AG04450 (cell line): ENCODE measurements at regions not wholly inside any gene's neighbourhood (a gene's known extent, or its start where the extent isn't known, plus 50 kb on each side); places are given as distances from the start of the nearest gene placed in this dataset.

Experiments used
- CTCF ChIA-PET: fragments of 300-600, 350-600 bp; formaldehyde crosslinking; extraction: SDS; loops from one replicate; lab custom pipeline; 2022; ENCODE audit warnings: antibody characterized with exemption, inconsistent platforms; lab: Charles Lee
- POLR2A ChIA-PET: fragments of 350-600 bp; formaldehyde crosslinking; extraction: SDS; loops from one replicate; lab custom pipeline; 2021; ENCODE audit warnings: antibody characterized with exemption, inconsistent platforms; lab: Yijun Ruan, JAX
- DNase-seq: peaks from one replicate; pipeline ENCODE4 v3.0.0-alpha.2; 2011; ENCODE audit warnings: low read depth, low spot score
- H3K27ac ChIP-seq: one replicate; pipeline ENCODE4 v1.5.1; 2012; ENCODE audit warnings: low read depth, low read length, control low read depth
- H3K27me3 ChIP-seq: one replicate; pipeline ENCODE4 v1.6.0; 2012; ENCODE audit warnings: low read length; ENCODE audit not compliant: control insufficient read depth, insufficient read depth
- H3K4me3 ChIP-seq: 2 replicates; pipeline ENCODE4 v1.5.1; 2011; ENCODE audit warnings: mild to moderate bottlenecking, low read depth, low read length, control low read depth
- H3K9me3 ChIP-seq: 2 replicates; pipeline ENCODE4 v1.5.1; 2012; ENCODE audit warnings: low read length; ENCODE audit not compliant: control insufficient read depth, insufficient read depth
- TF ChIP-seq, protein P1 (sequence below): IDR thresholded peaks from 2 replicates; pipeline ENCODE4 v1.5.1; 2011; ENCODE audit warnings: low read depth, low read length, control low read depth, inconsistent platforms

DNA sequence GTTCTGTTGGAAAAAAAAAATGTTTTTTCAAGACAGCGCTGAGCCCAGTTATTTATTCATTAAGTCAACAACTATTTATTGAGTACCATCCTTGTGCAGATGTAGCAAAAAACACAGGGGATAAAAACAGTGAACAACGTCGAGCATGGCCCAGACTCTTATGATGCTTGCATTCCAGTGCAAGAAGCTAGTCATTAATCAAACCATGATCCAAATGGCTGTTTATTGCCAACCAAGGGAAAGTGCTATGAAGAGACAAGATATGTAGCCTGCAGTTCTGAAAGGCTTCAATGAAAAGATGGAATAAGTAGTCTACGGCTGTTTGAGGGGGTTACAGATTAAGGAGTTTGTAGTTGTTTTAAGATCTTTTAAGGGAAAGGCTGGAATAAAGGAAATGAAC, 262.3 kb downstream of the NEBL start:
- Histone ChIP-seq H3K4me3 (no peak overlapping the region), H3K27me3 (no peaks in the 10 kb centered on the region), H3K9me3 (no peaks in the 10 kb centered on the region), H3K27ac (no peak overlapping the region)
- POLR2A ChIA-PET, result no interaction called here
- CTCF ChIA-PET, result no interaction called here
- TF ChIP-seq, protein P1, sequence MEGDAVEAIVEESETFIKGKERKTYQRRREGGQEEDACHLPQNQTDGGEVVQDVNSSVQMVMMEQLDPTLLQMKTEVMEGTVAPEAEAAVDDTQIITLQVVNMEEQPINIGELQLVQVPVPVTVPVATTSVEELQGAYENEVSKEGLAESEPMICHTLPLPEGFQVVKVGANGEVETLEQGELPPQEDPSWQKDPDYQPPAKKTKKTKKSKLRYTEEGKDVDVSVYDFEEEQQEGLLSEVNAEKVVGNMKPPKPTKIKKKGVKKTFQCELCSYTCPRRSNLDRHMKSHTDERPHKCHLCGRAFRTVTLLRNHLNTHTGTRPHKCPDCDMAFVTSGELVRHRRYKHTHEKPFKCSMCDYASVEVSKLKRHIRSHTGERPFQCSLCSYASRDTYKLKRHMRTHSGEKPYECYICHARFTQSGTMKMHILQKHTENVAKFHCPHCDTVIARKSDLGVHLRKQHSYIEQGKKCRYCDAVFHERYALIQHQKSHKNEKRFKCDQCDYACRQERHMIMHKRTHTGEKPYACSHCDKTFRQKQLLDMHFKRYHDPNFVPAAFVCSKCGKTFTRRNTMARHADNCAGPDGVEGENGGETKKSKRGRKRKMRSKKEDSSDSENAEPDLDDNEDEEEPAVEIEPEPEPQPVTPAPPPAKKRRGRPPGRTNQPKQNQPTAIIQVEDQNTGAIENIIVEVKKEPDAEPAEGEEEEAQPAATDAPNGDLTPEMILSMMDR, result no peak
- no peak for DNase-seq

DNA sequence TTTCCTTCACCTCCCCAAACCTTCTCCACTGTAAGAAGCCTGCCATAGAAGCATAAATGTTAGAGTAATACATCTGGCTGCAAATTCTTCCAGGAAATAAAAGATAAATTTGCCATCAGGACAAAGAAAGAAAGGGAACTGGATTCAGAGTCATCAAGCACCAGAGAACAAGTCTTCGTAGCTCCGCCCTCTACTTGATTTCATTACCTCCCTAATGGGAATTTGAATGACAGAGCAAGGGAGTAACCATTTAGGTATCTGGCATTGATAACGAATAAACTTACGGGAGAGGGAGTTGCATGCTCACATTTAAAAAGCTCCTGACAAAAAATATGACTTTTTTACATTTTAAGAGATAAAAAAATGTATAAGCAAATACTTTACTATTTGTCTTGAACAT, 263.4 kb downstream of the NEBL start:
- ChIA-PET CTCF (interaction anchor here (0.6 kb wide), 1 partner anchor 218 kb away, joined by 5 read pairs; no protein-coding TSS in a partner anchor), POLR2A (no interaction called here)
- DNase-seq, result no peak
- Histone ChIP-seq H3K9me3 (no peaks in the 10 kb centered on the region), H3K27me3 (no peaks in the 10 kb centered on the region), H3K4me3 (no peak overlapping the region), H3K27ac (no peak overlapping the region)
- TF ChIP-seq, protein P1, result no peak

DNA sequence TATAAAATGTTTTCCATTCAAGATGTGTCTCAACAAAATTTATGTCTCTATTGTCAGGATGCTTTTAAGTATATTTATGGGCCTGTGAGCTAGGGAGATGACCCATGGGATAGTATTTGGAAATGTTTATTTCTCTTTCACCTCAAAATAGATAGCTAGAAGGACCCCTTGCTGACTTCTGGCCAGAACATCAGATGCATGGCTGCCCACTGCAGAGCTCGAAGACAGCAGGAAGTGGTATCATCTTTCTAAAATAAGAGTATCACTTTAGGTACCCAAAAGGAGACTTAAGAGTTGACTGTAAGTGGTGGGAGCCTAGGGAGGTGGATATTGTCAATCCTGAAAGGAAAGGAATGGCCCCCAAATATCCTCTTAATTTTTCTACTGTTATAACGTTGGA, 264.4 kb downstream of the NEBL start:
- Histone ChIP-seq H3K27ac (no peak overlapping the region), H3K4me3 (no peak overlapping the region), H3K27me3 (no peaks in the 10 kb centered on the region), H3K9me3 (no peaks in the 10 kb centered on the region)
- DNase-seq, result no peak
- POLR2A ChIA-PET, result no interaction called here
- TF ChIP-seq, protein P1, result no peak
- CTCF ChIA-PET, result no interaction called here

DNA sequence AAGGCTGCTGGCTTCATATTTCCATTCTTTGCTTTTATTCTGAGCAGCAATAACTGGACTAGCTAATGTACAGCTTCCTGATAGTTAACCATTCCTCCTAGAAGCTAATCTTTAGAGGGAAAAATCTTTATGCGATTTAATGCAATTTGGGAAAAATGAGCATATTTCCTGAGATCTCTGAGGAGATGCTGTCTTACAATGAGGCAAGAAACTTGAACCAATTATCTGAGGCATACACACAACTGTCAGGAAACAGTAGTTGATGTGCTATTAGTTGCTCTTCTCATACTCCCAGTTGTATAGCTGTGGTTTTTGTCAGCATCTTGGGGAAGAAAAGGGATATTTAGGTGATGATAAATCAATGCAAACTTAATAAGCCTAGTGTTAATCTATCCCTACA, 265.9 kb downstream of the NEBL start:
- Histone ChIP-seq H3K4me3 (no peak overlapping the region), H3K9me3 (no peaks in the 10 kb centered on the region), H3K27me3 (no peaks in the 10 kb centered on the region), H3K27ac (no peak overlapping the region)
- TF ChIP-seq, protein P1, result no peak
- ChIA-PET CTCF (no interaction called here), POLR2A (no interaction called here)
- DNase-seq, result no peak

DNA sequence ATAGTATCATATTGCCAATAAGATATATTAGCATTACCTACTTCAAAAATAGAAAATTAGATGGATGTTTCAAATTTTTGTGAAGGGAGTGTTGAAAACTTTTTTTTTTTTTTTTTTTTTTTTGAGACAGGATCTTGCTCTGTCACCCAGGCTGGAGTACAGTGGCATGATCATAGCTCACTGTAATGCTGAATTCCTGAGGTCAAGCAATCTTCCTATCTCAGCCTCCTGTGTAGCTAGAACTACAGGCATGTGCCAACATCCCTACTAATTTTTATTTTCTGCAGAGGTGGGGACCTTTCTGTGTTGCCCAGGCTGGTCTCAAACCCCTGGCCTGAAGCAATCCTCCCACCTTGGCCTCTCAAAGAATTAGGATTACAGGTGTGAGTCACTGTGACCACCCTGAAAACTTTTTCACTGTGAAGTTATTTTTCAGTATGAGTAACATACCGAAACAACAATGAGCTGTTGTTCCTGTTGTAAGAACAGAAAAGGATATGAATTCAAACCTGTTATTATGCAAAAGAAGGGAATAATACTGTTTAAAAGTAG, 266.9 kb downstream of the NEBL start:
- no peaks in the 10 kb centered on the region for H3K27me3 ChIP-seq
- DNase-seq, result no peak
- ChIA-PET POLR2A (no interaction called here), CTCF (no interaction called here)
- no peak overlapping the region for H3K27ac ChIP-seq
- H3K4me3 ChIP-seq, result no peak overlapping the region
- H3K9me3 ChIP-seq, result no peaks in the 10 kb centered on the region
- TF ChIP-seq, protein P1, result no peak
